ENCODE measurements at regions not wholly inside any gene's neighbourhood (a gene's known extent, or its start where the extent isn't known, plus 50 kb on each side); places are given as distances from the start of the nearest gene placed in this dataset.

DNA sequence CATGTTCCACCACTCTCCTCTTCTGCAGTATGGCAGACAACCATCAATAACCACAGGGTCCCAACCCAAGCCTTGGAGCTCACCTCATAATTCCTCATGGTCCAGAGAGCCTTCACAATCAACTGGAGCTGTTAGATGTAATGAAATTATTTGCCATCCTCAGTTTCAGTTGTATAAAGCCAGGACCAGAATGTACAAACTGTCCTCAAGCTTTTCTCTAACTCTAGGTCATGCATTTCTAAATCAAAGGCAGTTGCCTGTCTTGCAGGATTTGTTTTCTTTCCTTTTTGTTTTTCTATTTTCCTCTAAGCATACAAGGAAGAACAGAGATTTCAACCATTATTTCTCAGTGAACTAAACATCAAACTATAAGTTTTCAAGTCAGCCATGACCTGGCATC, 182.5 kb upstream of the SERP2 start:
- Mint-ChIP-seq H3K4me3 (no peak overlapping the region), H3K36me3 (ENCODE audit: insufficient read depth in 1 of 3, low read depth in 3 of 3) (no peaks in the 10 kb centered on the region), H3K4me1 (peaks cover 0 to 2% of the 10 kb centered on the region in 2 experiments; a peak in 3 of 4 replicates), H3K27ac (no peak overlapping the region), H3K27me3 (ENCODE audit: low read depth) (peaks cover 4% of the 10 kb centered on the region; the same call in 1 of the 2 replicates), H3K9me3 (no peaks in the 10 kb centered on the region)
- no peaks in the 10 kb centered on the region for H3K4me1 ChIP-seq (ENCODE audit: insufficient read depth, low read length)
- H2AK5ac ChIP-seq (ENCODE audit: insufficient read length, low read length): no peak overlapping the region
- no peaks in the 10 kb centered on the region for H3K9me3 ChIP-seq (ENCODE audit: control insufficient read depth, low read depth, low read length)
- no peak overlapping the region for H2BK15ac ChIP-seq (ENCODE audit: low read depth, low read length)
- H3K56ac ChIP-seq (ENCODE audit: insufficient read length, low read depth, low read length): no peak overlapping the region
- H3K23me2 ChIP-seq (ENCODE audit: insufficient read length, low read depth, low read length, poor library complexity, severe bottlenecking): no peaks in the 10 kb centered on the region
- TF ChIP-seq, protein P1, sequence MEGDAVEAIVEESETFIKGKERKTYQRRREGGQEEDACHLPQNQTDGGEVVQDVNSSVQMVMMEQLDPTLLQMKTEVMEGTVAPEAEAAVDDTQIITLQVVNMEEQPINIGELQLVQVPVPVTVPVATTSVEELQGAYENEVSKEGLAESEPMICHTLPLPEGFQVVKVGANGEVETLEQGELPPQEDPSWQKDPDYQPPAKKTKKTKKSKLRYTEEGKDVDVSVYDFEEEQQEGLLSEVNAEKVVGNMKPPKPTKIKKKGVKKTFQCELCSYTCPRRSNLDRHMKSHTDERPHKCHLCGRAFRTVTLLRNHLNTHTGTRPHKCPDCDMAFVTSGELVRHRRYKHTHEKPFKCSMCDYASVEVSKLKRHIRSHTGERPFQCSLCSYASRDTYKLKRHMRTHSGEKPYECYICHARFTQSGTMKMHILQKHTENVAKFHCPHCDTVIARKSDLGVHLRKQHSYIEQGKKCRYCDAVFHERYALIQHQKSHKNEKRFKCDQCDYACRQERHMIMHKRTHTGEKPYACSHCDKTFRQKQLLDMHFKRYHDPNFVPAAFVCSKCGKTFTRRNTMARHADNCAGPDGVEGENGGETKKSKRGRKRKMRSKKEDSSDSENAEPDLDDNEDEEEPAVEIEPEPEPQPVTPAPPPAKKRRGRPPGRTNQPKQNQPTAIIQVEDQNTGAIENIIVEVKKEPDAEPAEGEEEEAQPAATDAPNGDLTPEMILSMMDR (conservative IDR thresholded peaks at IDR 0.05): no peak
- DNase-seq: no peak
- no peak overlapping the region for H2BK5ac ChIP-seq (ENCODE audit: insufficient read length, low read length)
- H2BK12ac ChIP-seq (ENCODE audit: insufficient read length, low read depth, low read length): no peak overlapping the region
- no peaks in the 10 kb centered on the region for H3K79me1 ChIP-seq (ENCODE audit: insufficient read depth, low read depth, low read length, poor library complexity, severe bottlenecking)
- no peak overlapping the region for H3K14ac ChIP-seq (ENCODE audit: insufficient read depth, low read length)
- no peak overlapping the region for H2BK120ac ChIP-seq (ENCODE audit: low read depth, low read length, poor library complexity, severe bottlenecking)
- no peak overlapping the region for H3K4me2 ChIP-seq (ENCODE audit: insufficient read depth, insufficient read length, low read length)
- H3K27me3 ChIP-seq (ENCODE audit: insufficient read depth, low read length): no peaks in the 10 kb centered on the region
- no peak overlapping the region for H4K8ac ChIP-seq (replicated peaks; ENCODE audit: insufficient read length, low read depth, low read length)
- no peak overlapping the region for H2AFZ ChIP-seq (ENCODE audit: low read length)
- H3K79me2 ChIP-seq (ENCODE audit: insufficient read depth, low read length): no peaks in the 10 kb centered on the region
- H3K23ac ChIP-seq (ENCODE audit: insufficient read length, low read depth, low read length): no peak overlapping the region
- H4K91ac ChIP-seq (ENCODE audit: insufficient read length, low read depth, low read length): no peak overlapping the region
- no peak overlapping the region for H3K4ac ChIP-seq (ENCODE audit: low read depth, low read length)
- no peak overlapping the region for H4K5ac ChIP-seq (ENCODE audit: insufficient read length, low read depth, low read length)
- no peak overlapping the region for H3K9ac ChIP-seq (ENCODE audit: extremely low read depth, insufficient read length, low read length)
- no peak overlapping the region for H2BK20ac ChIP-seq (ENCODE audit: low read depth, low read length, poor library complexity, severe bottlenecking)
- H4K20me1 ChIP-seq (ENCODE audit: control insufficient read depth, insufficient read depth, insufficient read length): no peaks in the 10 kb centered on the region
- no peak overlapping the region for H3T11ph ChIP-seq (ENCODE audit: low read length)
- H3K18ac ChIP-seq (ENCODE audit: insufficient read length, low read depth, low read length): no peak overlapping the region
- H3K27ac ChIP-seq (ENCODE audit: insufficient read length, low read depth, low read length): no peak overlapping the region

All from H9 (cell line).